ENCODE measurements at regions not wholly inside any gene's neighbourhood (a gene's known extent, or its start where the extent isn't known, plus 50 kb on each side); places are given as distances from the start of the nearest gene placed in this dataset.

DNA sequence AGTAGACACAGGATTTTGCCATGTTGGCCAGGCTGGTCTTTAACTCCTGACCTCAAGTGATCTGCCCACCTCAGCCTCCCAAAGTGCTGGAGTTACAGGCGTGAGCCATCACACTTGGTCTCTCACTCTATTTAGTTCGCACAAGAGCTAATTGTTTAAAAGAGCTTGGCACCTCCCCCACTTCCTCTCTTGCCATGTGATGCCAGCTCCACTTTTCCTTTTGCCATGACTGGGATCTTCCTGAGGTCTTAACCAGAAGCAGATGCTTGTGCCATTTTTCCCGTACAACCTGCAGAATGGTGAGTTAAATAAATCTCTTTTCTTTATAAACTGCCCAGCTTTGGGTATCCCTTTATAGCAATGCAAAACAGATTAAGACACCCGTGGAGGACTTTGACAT, 200.1 kb upstream of the FRMD6 start:
- TF ChIP-seq ZNF670 (tag by site-specific recombination; IDR thresholded peaks at IDR 0.05; ENCODE audit: low read depth) (no peak), ZFP3 (tag by site-specific recombination; IDR thresholded peaks at IDR 0.05; ENCODE audit: low read depth) (no peak), CTCF (tag by site-specific recombination; IDR thresholded peaks at IDR 0.05) (no peak), ZNF514 (tag by site-specific recombination; IDR thresholded peaks at IDR 0.05) (no peak), ZNF416 (tag by site-specific recombination; IDR thresholded peaks at IDR 0.05) (no peak), REST (tag by site-specific recombination; IDR thresholded peaks at IDR 0.05) (no peak), YY1 (tag by site-specific recombination; IDR thresholded peaks at IDR 0.05) (no peak), ZSCAN30 (tag by site-specific recombination; IDR thresholded peaks at IDR 0.05) (no peak), TCF7L2 (IDR thresholded peaks at IDR 0.05; ENCODE audit: borderline replicate concordance, low read depth, low read length) (no peak), FEZF1 (tag by site-specific recombination; IDR thresholded peaks at IDR 0.05) (no peak)
- TF ChIP-seq, protein P1, sequence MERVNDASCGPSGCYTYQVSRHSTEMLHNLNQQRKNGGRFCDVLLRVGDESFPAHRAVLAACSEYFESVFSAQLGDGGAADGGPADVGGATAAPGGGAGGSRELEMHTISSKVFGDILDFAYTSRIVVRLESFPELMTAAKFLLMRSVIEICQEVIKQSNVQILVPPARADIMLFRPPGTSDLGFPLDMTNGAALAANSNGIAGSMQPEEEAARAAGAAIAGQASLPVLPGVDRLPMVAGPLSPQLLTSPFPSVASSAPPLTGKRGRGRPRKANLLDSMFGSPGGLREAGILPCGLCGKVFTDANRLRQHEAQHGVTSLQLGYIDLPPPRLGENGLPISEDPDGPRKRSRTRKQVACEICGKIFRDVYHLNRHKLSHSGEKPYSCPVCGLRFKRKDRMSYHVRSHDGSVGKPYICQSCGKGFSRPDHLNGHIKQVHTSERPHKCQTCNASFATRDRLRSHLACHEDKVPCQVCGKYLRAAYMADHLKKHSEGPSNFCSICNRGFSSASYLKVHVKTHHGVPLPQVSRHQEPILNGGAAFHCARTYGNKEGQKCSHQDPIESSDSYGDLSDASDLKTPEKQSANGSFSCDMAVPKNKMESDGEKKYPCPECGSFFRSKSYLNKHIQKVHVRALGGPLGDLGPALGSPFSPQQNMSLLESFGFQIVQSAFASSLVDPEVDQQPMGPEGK (tag by site-specific recombination; IDR thresholded peaks at IDR 0.05): no peak
